ENCODE measurements at regions not wholly inside any gene's neighbourhood (a gene's known extent, or its start where the extent isn't known, plus 50 kb on each side); places are given as distances from the start of the nearest gene placed in this dataset.
"Not testable (repeated sequence)": the region's sequence is repeated elsewhere in the genome, so short reads cannot be mapped to it uniquely, and the experiment has no call there.

DNA sequence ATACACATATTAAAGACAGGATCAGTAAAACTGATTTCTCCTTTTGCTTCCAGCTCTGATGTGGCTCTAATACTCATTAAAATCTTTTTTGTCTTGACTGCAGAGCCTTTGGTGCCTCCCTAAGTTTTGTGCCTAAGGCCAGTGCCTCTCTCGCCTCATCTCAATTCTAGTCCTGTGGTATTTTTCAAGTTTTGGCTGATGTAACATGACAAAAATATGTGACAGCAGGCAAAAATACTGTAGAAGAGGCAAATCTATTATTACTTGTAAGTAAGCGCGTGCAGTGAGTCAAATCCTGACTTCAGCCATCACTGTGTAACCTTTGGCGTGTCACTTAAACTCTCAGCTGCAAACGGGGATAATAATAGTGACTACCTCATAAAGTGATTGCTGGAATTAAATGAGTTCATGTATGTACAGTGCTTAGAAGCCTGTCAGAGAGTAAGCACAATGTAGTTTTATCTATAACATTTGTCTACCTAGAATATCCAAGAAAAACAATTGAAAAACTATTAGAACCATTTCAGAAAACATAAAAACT lies 74.0 kb downstream of the MAB21L3 start:
- no peak for DNase-seq

GRCh38 chr1:116189481-116189880 lies 78.3 kb downstream of the MAB21L3 start:
- no peak for DNase-seq

DNA sequence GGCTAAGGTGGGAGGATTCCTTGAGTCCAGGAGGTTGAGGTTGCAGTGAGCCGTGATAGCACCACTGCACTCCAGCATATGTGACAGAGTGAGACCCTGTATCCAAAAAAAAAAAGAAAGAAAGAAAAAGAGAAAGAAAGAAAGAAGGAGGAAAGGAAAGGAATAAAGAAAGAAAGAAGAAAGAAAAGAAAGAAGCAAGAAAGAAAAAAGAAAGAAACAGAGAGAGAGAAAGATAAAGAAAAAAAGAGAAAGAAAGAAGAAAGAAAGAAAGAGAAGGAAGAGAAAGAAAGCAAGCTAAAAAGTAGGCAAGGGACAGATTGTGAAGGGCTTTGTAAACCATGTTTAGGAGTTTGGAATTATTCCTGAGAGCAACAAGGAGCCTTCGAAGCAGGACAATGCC lies 80.1 kb downstream of the MAB21L3 start:
- DNase-seq: no peak

- DNase-seq: no peak
Observed at GRCh38 chr1:116193768-116194167, 82.6 kb downstream of the MAB21L3 start.

DNA sequence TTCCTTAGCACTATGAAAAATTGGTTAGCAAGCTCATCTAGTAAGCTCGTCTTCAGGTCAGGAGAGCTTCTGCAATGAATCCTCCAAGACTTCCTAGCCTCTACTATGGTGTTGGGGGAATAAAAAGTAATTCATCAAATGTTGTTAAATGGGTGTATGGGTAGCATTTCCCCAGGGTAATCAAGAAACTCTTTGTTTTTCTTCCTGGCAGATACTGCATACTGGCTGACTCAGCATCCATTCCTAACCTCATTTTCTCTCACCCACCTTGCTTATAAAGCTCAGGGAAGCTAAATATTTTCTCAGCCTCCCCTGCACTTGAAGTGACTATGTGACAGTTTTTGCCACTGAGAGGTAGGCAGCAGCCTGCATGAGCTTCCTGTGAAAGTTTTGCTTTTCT lies 83.4 kb downstream of the MAB21L3 start:
- DNase-seq: no peak

GRCh38 chr1:116195077-116195868 lies 84.1 kb downstream of the MAB21L3 start:
- DNase-seq: no peak

GRCh38 chr1:116200343-116200742 lies 89.1 kb downstream of the MAB21L3 start:
- not testable (repeated sequence) for DNase-seq

GRCh38 chr1:116201911-116202310 lies 90.7 kb downstream of the MAB21L3 start:
- DNase-seq: no peak

DNA sequence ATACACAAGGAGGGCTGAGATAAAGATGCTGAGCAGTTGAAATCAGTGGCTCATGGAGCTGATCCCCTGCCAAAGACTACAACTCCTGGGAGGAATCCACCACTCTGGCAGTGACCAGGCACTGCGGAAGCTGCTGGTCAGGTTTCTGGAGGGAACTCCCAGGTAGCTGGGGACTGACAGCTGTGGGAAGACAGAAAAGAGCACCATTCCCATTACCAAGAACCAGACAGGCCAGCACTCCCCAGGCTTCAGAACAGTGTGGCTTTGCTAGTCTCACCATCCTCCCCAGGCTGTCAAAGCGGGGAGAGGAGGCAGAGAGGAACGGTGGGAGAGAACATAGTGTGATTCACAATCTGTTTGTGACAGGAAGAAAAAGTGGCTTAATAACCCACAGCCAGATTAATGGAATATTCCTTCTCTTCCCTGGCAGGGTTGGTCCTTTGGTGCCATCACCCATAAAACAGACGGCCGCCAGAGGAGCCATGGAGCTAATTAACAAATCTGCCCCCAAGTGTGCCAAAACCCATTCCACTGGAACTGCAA lies 92.1 kb downstream of the MAB21L3 start:
- DNase-seq: no peak

- DNase-seq: no peak
Observed at GRCh38 chr1:116203920-116204319, 92.7 kb downstream of the MAB21L3 start.

- no peak for DNase-seq
Observed at GRCh38 chr1:116205941-116206679, 94.9 kb downstream of the MAB21L3 start.

- DNase-seq: no peak
Observed at GRCh38 chr1:116207126-116207735, 96.0 kb downstream of the MAB21L3 start.

DNA sequence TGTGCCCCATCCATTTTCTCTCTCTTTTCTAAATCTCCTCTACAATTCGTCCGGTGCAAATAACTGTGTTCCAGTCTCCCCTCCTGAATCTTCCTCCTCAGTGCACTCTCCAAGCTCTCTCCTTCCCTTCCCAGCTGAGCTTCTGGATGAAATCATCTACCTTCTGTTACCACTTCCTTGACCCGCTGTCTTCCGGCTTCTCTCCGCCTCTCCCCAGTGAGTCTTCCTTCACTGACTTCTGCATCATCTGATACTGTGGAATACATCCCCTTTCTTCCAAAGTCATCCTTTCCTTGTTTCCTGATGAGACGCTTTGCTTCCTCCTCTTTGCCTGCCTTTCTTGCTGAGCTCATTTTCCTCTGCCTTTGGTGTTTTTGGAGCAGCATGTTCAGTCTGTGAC lies 96.9 kb downstream of the MAB21L3 start:
- DNase-seq: no peak

GRCh38 chr1:116211294-116211693 lies 100.1 kb downstream of the MAB21L3 start:
- no peak for DNase-seq

DNA sequence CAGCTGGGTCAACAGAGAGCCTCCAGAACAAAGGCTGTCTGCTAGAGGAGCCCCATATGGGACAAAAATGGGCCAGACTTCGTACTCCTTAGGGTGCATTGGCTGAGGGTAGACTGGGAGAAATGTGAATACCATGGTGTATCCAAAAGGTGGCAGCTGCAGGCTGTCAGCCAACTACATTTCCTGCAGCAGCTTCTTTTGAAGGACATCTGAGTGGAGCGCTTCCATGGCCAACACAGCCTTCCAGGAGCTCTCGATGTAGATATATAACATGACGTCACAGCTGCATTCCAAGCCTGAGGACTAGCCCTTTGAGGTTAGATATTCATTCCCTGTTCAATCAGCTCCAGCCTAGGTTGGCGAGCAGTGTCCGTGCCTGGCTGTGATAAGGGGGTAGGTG lies 107.7 kb downstream of the MAB21L3 start:
- no peak for DNase-seq

GRCh38 chr1:116219651-116220434 lies 108.6 kb downstream of the MAB21L3 start:
- DNase-seq: no peak

DNA sequence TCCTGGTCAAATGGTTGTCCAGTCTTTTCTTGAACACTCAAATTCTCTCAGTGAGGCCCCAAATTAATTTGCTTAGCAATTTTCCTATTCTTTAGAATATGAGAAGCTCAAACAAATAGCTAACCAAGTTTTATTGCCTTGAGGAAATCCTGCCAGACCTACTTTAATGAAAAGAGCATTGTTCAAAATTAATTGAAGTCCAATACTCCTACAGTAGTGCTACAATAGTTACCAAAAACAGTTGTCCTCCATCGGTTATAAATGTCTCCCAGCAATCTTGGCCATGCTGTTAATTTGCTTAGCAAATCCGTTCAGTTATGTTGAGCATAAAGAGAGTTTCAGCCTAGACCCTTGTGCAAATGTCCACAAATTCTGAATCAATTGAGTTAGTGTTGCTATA lies 112.9 kb downstream of the MAB21L3 start:
- no peak for DNase-seq

DNA sequence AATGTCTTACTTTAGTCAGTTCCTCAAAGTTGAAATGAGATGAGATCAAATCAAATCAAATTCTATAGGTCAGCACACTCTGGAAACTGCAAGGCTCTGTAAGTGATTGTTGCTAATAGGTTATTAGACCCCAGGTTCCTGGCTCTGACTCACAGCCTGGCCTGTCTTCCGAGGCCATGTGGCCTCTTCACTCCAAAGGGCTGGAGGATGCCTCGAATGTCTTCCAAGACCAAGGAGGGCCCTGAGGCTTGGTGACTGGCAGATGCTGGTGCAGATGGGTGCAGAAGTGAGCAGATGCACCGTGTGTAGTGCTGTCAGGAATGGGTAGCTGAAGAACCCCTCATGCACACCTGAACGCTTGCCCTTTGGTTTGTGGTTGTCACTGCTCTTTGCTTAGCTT lies 113.4 kb downstream of the MAB21L3 start:
- no peak for DNase-seq

DNA sequence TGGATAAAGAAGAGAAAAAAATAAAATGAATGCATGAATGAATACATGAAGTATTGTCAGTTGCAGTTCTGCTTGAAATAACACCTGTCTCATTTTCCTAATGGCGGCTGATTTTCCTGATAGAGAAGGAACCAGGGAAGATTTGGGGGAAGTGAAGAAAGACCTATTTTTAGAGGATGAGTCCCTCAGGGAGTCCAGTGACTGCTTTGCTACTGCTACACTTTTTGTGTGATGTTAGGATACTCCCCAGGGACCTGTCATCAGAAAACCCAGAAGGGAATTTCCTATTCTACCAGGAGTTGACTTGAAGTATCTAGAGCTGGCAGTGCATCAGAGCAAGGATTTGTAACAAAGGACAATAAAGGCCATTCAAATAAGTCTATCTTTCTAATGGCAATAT lies 114.8 kb downstream of the MAB21L3 start:
- DNase-seq: no peak

DNA sequence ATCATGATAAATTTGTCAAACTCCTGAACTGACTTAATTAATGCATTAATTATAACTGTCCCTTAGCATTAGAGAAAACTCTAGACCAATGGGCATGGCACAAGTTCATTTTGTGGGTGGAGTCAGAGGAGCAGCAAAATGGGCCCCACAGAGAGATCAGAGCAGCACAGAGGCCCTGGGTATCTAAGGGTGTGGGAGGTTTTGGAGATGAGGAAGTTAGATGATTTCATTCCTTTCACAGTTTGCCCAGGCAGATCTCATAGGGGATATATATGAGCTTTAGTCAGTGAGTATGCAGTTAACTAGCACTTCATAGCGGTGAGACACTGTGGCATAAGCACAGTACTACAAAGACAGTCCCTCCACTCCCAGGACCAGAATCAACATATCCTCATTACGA lies 117.3 kb downstream of the MAB21L3 start:
- no peak for DNase-seq

DNA sequence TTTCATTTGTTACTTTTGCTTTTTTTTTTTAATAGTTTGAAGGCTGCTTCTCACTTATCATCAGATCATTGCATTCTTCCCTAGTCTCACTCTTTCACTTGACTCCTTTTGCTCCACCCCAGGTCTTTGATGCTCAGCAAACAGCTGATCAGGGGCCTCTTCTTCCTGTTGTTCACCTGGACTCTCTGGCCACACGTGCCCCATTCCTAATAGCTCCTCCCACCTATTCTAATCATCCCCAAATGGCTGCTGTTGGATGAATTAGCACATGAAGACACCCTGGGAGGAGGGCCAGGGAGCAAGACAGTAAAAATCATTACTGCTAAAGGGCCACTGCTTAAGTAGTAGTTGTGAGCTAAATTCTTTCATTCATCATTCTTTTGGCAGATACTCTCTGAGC lies 119.5 kb downstream of the MAB21L3 start:
- DNase-seq: no peak

DNA sequence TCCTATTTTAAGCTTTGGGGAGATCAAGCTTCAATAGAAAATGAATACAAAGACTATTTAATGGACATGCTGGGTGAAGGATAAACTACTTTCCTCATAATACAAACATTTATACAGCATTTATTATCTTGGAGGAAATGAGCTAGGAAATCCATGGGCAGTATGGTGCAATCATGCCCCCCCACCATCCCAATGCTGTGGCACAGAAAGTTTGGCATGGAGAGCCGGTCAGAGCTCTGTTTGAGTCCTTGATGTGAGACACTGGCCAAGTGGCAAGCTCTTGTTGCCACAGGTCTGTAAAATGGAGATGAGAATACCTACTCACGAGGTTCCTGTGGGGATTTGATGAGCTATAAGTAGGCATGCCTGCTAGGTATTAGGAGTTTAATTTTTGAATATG lies 120.6 kb downstream of the MAB21L3 start:
- DNase-seq: no peak

Measured in NCI-H1092 (cell line).